CD4-positive, alpha-beta T cell treated with Interleukin-17A for 4 hours (primary cell): ENCODE measurements at regions not wholly inside any gene's neighbourhood (a gene's known extent, or its start where the extent isn't known, plus 50 kb on each side); places are given as distances from the start of the nearest gene placed in this dataset.
"Not testable (repeated sequence)": the region's sequence is repeated elsewhere in the genome, so short reads cannot be mapped to it uniquely, and the experiment has no call there.

Experiments used
- DNase-seq: peaks from one replicate; pipeline ENCODE4 v3.0.0-alpha.2; 2020; ENCODE audit warnings: mixed read lengths

DNA sequence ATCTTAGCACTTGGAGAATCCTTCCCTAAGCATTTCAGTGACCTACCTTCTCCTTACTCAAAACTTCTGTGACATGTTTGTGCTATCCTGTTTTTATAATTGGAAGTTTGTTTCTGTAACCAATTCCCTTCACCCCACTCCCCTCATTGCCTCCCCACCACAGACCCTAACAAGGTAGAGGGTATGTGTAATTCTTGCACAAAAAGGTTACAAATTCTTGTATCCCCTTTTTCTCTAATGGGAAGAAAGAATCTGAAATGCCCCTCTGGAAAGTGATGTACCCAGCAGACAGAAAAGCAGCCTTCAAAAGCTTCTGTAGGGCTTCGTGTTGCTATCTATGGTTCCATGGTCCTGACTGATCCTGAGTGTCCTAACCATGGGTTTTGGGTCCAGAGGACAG is 111.7 kb upstream of the TMEM170B start:
- no peak for DNase-seq

GRCh38 chr6:11425431-11425871 is 112.1 kb upstream of the TMEM170B start:
- DNase-seq = no peak

- no peak for DNase-seq
These were observed 113.0 kb upstream of the TMEM170B start for GRCh38 chr6:11424395-11425034.

DNA sequence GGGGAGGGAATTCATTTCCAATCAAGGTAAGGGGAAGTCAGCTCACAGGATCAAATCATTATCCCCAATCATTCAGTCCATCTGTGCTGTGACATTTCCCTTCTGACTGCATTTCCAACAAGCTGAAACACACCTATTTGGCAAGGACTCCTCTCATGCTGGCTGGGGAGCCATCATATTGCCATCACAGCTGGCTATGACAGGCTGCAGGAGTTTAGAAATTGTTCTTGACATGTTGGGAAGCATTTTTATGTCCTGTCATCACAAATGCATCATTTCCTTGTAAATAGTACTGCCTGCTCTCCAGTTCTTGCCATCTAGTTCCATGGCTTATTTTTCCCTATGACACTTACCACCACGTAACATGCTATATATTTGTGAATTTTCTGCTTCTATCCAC is 113.9 kb upstream of the TMEM170B start:
- no peak for DNase-seq

DNA sequence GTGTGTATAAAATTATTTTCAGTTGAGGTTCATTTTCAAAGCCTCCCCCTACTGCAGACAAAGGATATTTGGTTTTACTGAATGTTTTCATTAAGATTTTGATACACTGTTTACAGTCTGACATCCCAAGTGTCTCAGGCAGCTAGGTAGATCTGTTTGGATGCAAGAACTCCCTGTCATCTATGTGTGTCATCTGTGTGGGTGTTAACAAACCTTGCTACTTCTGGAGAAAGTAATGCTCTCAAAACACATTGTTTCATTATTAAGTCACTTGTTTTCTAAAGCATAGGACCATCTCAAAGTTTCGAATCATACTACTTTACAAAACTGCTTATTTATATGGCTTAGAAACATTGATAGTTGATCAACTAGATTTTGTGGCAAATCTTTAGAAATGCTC is 114.5 kb upstream of the TMEM170B start:
- no peak for DNase-seq

DNA sequence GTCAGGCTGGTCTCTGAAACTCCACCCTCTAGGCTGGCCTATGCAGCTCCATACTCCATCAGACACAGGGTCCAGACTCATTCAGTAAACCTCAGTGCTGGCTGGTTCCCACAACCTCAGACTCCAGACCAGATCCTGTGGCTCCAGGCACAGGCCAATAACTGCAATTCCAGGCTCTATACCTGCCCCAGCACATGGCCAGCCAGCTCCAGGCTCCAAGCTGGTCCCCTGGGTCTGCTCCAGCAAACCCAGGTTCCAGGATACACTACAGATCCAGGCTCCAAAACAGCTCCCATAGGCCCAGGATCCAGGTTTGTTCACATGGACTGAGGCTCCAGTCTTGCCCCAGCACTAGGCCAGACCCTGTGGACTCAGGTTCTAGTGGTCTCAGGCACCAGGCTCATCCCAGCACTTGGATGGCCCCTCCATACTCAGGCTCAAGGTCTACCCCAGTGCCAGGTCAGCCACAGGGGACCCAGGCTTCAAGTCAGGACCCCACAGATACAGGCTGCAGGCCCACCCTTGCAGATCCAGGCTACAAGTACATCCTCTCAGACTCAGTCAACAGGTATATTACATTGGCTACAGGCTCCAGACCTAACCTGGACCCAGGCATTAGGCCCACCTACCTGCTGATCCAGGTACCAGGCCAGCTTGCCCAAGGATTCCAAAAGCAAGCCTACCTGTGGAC is 117.6 kb upstream of the TMEM170B start:
- no peak for DNase-seq

GRCh38 chr6:11418290-11418905 is 119.2 kb upstream of the TMEM170B start:
- no peak for DNase-seq

DNA sequence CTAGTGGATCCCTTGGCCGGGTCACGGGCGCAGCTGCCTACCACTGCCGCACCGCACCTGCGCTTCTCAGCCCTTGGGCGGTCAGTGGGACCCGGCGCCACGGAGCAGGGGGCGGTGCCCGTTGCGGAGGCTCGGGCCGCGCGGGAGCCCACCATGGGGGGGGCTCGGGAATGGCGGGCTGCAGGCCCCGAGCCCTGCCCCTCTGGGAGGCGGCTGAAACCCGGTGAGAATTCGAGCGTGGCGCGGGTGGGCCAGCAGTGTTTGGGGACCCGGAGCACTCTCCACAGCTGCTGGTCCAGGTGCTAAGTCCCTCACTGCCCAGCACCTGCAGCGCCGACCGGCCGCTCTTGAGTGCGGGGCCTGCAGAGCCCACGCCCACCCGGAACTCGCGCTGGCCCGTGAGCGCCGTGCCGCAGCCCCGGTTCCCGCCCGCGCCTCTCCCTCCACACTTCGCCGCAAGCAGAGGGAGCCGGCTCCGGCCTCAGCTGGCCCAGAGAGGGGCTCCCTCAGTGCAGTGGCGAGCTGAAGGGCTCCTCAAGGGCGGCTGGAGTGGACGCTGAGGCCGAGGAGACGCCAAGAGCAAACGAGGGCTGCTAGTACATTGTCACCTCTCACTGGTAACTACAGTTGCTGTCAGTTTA is 120.5 kb upstream of the TMEM170B start:
- DNase-seq = no peak

- DNase-seq = not testable (repeated sequence)
These were observed 121.2 kb upstream of the TMEM170B start for GRCh38 chr6:11416099-11416935.

DNA sequence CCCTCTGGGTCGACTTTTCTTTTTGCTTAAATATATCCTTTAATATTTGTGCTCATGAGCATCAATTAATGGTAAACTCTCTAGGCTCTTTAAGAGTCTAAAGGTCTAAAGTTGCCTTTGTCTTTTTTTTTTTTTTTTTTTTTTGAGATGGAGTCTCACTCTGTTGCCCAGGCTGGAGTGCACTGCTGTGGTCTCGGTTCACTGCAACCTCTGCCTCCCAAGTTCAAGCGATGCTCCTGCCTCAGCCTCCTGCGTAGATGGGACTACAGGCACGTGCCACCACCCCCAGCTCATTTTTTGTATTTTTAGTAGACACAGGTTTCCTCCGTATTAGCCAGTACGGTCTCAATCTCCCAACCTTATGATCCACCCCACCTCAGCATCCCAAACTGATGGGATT is 122.0 kb upstream of the TMEM170B start:
- no peak for DNase-seq

DNA sequence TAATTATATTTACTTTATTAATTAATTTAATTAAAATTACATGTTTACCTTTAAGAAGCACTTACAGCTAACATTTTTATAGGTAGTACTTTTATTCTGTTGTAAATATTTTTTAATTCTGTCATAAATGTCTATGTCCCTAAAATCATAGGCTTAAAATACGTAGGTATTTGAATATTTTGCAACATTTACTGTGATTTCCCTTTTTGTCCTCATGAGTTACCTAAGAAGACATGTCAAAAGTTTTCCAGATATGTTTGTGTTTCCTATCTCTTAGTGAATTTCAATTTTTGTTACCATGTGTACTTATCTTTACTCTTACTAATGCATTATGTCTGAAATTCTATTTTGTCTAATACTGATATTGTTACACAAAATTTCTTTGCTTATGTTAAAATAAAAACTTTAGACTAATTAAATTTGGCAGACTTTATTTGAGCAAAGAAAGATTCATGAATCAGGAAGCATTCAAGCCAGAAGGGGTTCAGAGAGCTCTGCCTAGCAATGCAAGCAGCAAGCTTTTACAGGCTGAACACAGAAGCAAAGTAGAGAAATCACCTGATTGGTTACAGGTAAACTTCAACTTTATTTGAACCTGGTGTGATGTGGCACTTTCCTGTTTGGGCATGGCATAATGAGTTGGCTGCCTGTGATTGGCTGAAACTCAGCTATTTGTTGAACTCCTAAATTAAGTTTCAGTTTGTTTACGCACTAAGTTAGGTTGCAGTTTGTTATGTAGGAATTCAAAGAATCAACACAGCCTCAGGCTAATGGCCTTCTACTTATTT is 123.2 kb upstream of the TMEM170B start:
- peak; percentile 31 for DNase-seq

DNA sequence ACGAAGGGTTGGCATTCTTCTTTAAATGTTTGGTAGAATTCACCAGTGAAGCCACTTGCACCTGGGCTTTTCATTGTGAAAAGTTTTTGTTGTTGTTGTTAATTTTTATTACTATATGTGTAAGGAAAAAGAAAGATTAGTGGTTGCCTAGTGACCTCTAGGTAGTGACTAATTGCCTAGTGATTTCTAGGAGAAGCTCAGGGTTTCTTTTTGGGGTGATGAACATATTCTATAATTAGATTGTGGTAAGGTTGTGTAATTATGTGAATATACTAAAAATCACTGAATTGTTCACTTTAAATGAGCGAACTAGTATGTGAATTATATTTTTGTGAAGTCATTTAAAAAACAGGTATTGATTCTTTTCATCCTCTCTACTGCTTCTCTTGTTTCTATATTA is 123.8 kb upstream of the TMEM170B start:
- no peak for DNase-seq

- peak; percentile 16 for DNase-seq
These were observed 124.3 kb upstream of the TMEM170B start for GRCh38 chr6:11413117-11413687.

- no peak for DNase-seq
These were observed 124.9 kb upstream of the TMEM170B start for GRCh38 chr6:11412616-11413015.

- no peak for DNase-seq
These were observed 125.5 kb upstream of the TMEM170B start for GRCh38 chr6:11412011-11412424.

GRCh38 chr6:11411593-11411992 is 126.0 kb upstream of the TMEM170B start:
- no peak for DNase-seq

DNA sequence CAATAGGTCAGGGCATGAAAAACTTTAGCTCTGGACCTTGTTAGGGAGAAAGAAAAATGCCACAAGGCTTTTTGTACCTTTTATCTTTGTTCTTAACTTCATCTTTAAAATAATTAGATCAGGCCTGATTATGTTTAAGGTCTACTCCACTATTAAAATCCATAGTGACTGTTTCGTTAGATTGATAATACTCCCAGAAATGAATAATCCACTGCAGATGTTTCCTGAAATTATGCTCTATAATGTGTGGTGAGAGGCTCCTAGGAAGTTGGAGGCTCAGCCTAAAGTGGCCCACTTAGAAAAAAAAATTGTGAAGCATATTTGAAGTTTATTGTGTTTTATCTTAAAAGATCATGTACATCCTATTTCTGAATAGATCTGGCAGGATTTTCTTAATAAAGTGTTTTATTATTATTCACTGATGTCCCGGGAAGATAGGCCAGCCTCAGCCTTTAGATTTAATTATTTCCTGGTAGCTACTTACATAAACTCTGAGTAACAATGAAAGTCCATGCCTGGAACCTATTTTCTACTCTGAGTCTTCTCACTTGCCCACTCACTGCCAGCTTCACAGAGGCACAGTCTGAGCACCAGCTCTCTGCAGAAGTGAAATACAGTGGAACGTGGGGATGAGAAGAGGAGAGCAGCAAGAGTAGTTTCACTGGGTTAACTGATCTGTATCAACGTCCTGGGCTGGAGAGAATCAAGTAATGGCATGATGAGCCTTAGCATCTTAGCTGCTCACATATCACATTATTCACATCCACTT is 126.8 kb upstream of the TMEM170B start:
- DNase-seq = no peak

GRCh38 chr6:11409371-11409770 is 128.2 kb upstream of the TMEM170B start:
- no peak for DNase-seq

GRCh38 chr6:11407414-11407813 is 130.1 kb upstream of the TMEM170B start:
- no peak for DNase-seq

GRCh38 chr6:11404838-11405237 is 132.7 kb upstream of the TMEM170B start:
- no peak for DNase-seq

- no peak for DNase-seq
These were observed 133.5 kb upstream of the TMEM170B start for GRCh38 chr6:11404081-11404480.
